ENCODE measurements at regions not wholly inside any gene's neighbourhood (a gene's known extent, or its start where the extent isn't known, plus 50 kb on each side); places are given as distances from the start of the nearest gene placed in this dataset.

DNA sequence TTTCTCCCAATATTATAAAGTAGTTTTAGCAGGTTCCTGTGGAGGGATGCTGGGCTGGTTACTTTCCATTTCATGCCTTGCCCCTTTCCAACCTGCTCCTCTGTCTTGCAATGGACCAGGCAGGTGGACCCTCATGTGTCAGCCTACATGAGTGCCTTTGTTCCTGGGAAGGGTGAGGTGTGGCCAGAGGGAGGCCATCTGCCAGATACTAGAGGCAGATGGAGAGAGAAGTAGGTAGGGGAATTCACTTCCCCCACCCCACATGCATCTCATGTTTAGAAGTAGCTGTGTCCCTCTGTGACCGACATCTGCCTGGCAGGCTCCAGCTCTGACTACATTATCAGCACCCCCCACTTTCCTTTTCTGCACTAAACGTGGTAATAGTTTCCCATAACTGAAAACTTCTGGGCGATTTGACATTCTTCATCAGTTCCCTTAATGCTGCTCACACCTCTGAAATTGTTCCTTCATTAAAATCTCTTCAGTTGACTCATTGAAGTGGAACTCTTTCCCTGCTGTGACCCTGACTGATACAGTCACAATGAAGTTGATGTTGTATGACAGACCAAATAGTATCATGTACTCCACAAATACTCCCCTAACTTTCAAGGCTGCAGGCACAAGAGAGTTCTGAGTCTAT lies 396.3 kb upstream of the FZD8 start:
- Histone ChIP-seq H4K5ac (ENCODE audit: low read depth, low read length) (no peak overlapping the region), H2BK5ac (ENCODE audit: low read depth, low read length, poor library complexity, severe bottlenecking) (no peak overlapping the region), H3K23ac (ENCODE audit: low read depth, low read length) (no peak overlapping the region), H3K56ac (ENCODE audit: extremely low read depth, insufficient read depth, low read length) (no peak overlapping the region), H2BK20ac (ENCODE audit: low read depth, low read length) (no peak overlapping the region), H2AK5ac (ENCODE audit: low read depth, low read length) (no peak overlapping the region), H3K18ac (ENCODE audit: low read depth, low read length) (no peak overlapping the region), H2AFZ (replicated peaks; ENCODE audit: low read length, poor library complexity) (no peak overlapping the region), H4K20me1 (ENCODE audit: insufficient read depth, low read length) (no peaks in the 10 kb centered on the region), H2AK9ac (replicated peaks; ENCODE audit: low read depth, low read length, poor library complexity) (no peak overlapping the region), H3K9me1 (ENCODE audit: insufficient read depth, low read length) (no peaks in the 10 kb centered on the region), H3K9me3 (ENCODE audit: control insufficient read depth, insufficient read depth, low read length) (no peaks in the 10 kb centered on the region), H4K8ac (ENCODE audit: low read depth in 2 of 2, low read length in 2 of 2) (no peak overlapping the region), H3K14ac (replicated peaks; ENCODE audit: low read depth, low read length) (no peak overlapping the region), H3K9ac (ENCODE audit: low read depth, low read length) (no peak overlapping the region), H3K4me1 (ENCODE audit: control insufficient read depth, insufficient read depth, low read length) (no peaks in the 10 kb centered on the region), H3K36me3 (ENCODE audit: control insufficient read depth, insufficient read depth, low read length) (no peaks in the 10 kb centered on the region), H2BK15ac (ENCODE audit: low read depth, low read length) (no peak overlapping the region), H3K27ac (ENCODE audit: insufficient read depth, low read length) (no peak overlapping the region), H2BK120ac (ENCODE audit: low read depth, low read length) (no peak overlapping the region), H3K4me3 (ENCODE audit: insufficient read depth, low read depth, low read length) (no peak overlapping the region), H4K91ac (ENCODE audit: insufficient read depth, low read depth, low read length) (no peak overlapping the region), H3K27me3 (ENCODE audit: control insufficient read depth, insufficient read depth, low read length) (peaks cover 2% of the 10 kb centered on the region; the same call in 1 of the 2 replicates), H3K4me2 (ENCODE audit: low read depth, low read length) (no peak overlapping the region), H3K4ac (ENCODE audit: low read depth, low read length) (no peak overlapping the region), H3K79me1 (ENCODE audit: low read depth in 1 of 2, low read length in 2 of 2) (no peaks in the 10 kb centered on the region)
- ChIA-PET CTCF (no interaction called here), POLR2A (ENCODE audit: unreplicated experiment) (no interaction called here)
- TF ChIP-seq NFE2L2 (IDR thresholded peaks at IDR 0.05; ENCODE audit: low read depth, low read length) (no peak), MAFK (IDR thresholded peaks at IDR 0.05; ENCODE audit: low read depth, low read length) (no peak), MXI1 (IDR thresholded peaks at IDR 0.05; ENCODE audit: borderline replicate concordance, low read depth, low read length) (no peak), CEBPB (IDR thresholded peaks at IDR 0.05; ENCODE audit: low read depth, low read length) (no peak)
- TF ChIP-seq, protein P1, sequence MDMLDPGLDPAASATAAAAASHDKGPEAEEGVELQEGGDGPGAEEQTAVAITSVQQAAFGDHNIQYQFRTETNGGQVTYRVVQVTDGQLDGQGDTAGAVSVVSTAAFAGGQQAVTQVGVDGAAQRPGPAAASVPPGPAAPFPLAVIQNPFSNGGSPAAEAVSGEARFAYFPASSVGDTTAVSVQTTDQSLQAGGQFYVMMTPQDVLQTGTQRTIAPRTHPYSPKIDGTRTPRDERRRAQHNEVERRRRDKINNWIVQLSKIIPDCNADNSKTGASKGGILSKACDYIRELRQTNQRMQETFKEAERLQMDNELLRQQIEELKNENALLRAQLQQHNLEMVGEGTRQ (IDR thresholded peaks at IDR 0.05; ENCODE audit: low read depth, low read length) = no peak
- TF ChIP-seq, protein P2, sequence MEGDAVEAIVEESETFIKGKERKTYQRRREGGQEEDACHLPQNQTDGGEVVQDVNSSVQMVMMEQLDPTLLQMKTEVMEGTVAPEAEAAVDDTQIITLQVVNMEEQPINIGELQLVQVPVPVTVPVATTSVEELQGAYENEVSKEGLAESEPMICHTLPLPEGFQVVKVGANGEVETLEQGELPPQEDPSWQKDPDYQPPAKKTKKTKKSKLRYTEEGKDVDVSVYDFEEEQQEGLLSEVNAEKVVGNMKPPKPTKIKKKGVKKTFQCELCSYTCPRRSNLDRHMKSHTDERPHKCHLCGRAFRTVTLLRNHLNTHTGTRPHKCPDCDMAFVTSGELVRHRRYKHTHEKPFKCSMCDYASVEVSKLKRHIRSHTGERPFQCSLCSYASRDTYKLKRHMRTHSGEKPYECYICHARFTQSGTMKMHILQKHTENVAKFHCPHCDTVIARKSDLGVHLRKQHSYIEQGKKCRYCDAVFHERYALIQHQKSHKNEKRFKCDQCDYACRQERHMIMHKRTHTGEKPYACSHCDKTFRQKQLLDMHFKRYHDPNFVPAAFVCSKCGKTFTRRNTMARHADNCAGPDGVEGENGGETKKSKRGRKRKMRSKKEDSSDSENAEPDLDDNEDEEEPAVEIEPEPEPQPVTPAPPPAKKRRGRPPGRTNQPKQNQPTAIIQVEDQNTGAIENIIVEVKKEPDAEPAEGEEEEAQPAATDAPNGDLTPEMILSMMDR (conservative IDR thresholded peaks at IDR 0.05; ENCODE audit: low read depth, low read length) = no peak
- TF ChIP-seq, protein P3, sequence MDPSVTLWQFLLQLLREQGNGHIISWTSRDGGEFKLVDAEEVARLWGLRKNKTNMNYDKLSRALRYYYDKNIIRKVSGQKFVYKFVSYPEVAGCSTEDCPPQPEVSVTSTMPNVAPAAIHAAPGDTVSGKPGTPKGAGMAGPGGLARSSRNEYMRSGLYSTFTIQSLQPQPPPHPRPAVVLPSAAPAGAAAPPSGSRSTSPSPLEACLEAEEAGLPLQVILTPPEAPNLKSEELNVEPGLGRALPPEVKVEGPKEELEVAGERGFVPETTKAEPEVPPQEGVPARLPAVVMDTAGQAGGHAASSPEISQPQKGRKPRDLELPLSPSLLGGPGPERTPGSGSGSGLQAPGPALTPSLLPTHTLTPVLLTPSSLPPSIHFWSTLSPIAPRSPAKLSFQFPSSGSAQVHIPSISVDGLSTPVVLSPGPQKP (IDR thresholded peaks at IDR 0.05; ENCODE audit: borderline replicate concordance, low read depth, low read length) = no peak
- dilution Hi-C loops (cut with HindIII; ENCODE audit: low sequenced_read_pairs, unreplicated experiment) (no loop called here), intact Hi-C loops (cut with micrococcal nuclease) (no loop called here), in situ Hi-C loops (cut with MboI; ENCODE audit: low sequenced_read_pairs) (no loop called here)
- ATAC-seq (ENCODE audit: low read depth) (no peak), DNase-seq (no peak)
- no TSS peak for BruUV-seq (replicated peaks)
- 30% methylated on average over 2 of the region's 3 CpGs; no CpG with 5 or more reads in 1 of the 2 experiments for WGBS, 2 experiments (ENCODE audit: extremely low coverage in 2 of 2, insufficient read length in 1 of 2)

Measured in IMR-90 (cell line).